Lower lobe of right lung (tissue), 2 donors: ENCODE measurements at regions not wholly inside any gene's neighbourhood (a gene's known extent, or its start where the extent isn't known, plus 50 kb on each side); places are given as distances from the start of the nearest gene placed in this dataset.

Source experiments
- ATAC-seq, 2 donors: fragments of 200-7000 bp; cut with Tn5 transposase; one replicate each; pipeline ENCODE4 v1.9.1; 2020 to 2022; ENCODE audit warnings: mild to moderate bottlenecking in 2 of 2, moderate library complexity in 2 of 2
- DNase-seq: peaks from one replicate; pipeline ENCODE4 v3.0.0-alpha.2; 2020
- H3K27ac ChIP-seq: fragments of 200-600 bp; one replicate; pipeline ENCODE4 v1.8.0; 2022
- H3K27me3 ChIP-seq: fragments of 200-600 bp; one replicate; pipeline ENCODE4 v1.8.0; 2022; ENCODE audit warnings: low read depth
- H3K36me3 ChIP-seq: fragments of 200-600 bp; one replicate; pipeline ENCODE4 v1.8.0; 2022; ENCODE audit warnings: mild to moderate bottlenecking
- H3K4me1 ChIP-seq: fragments of 200-600 bp; one replicate; pipeline ENCODE4 v1.8.0; 2022
- H3K4me3 ChIP-seq: fragments of 200-600 bp; one replicate; pipeline ENCODE4 v1.8.0; 2022; ENCODE audit warnings: mild to moderate bottlenecking
- H3K9me3 ChIP-seq: fragments of 200-600 bp; one replicate; pipeline ENCODE4 v1.8.0; 2022
- CTCF ChIP-seq: fragments of 200-600 bp; IDR thresholded peaks from one replicate; pipeline ENCODE4 v1.8.0; 2022; ENCODE audit warnings: antibody characterized with exemption, mild to moderate bottlenecking
- intact Hi-C: fragments of 100-400 bp; cut with DNase I; formaldehyde crosslinking; loops from one replicate; pipeline ENCODE4 v1.11.0; 2022
- donor health status: DM: no; HTN: yes; CAD: no; lungs with severe emphysema.

GRCh38 chr2:56082665-56083064, 101.1 kb upstream of the CCDC85A start:
- H3K9me3 ChIP-seq: no peaks in the 10 kb centered on the region
- no peaks in the 10 kb centered on the region for H3K27me3 ChIP-seq
- H3K36me3 ChIP-seq: no peaks in the 10 kb centered on the region
- DNase-seq (no peak), ATAC-seq (no peak)
- H3K27ac ChIP-seq: no peak overlapping the region
- TF ChIP-seq CTCF: no peak
- no peaks in the 10 kb centered on the region for H3K4me1 ChIP-seq
- no peak overlapping the region for H3K4me3 ChIP-seq
- intact Hi-C loops: no loop called here

DNA sequence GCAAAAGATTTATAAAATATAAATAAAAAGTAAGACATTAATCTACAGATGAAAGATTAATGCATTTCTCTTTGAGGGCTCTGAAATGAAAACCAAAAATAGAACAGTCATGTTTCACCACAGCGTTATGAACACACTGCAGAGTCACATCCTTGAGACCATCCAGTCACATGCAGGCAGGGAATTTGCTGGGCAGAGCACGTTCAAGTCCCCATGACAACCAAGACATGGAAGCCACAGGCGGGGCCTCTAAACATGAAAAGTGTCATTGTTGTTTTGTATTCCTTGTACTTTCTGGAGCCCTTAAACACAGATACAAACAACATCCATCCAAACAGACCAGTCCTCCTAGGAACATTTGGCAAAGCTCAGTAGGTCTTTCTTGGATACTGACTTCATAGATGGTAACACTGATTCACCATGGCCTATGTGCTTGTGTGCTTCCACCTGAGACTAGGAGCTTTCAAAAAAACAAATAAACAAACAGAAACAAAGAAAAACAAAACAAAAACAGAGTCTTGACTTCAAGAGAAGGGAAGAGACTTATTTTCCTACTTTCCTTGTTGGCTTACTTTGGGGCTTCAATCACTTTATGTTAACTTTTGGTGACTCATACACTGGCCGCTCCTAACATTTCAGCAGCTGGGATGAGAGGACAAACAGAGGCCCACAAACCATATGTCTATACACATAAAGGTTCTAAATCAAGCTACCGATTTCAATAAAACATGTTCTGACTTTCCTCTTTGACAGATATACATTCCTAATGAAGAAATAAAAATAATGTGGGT, 99.5 kb upstream of the CCDC85A start:
- intact Hi-C loops: no loop called here
- no peak for TF ChIP-seq CTCF
- no peaks in the 10 kb centered on the region for H3K9me3 ChIP-seq
- no peak overlapping the region for H3K27ac ChIP-seq
- H3K36me3 ChIP-seq: no peaks in the 10 kb centered on the region
- H3K4me3 ChIP-seq: no peak overlapping the region
- H3K27me3 ChIP-seq: no peaks in the 10 kb centered on the region
- ATAC-seq (no peak), DNase-seq (no peak)
- no peaks in the 10 kb centered on the region for H3K4me1 ChIP-seq

DNA sequence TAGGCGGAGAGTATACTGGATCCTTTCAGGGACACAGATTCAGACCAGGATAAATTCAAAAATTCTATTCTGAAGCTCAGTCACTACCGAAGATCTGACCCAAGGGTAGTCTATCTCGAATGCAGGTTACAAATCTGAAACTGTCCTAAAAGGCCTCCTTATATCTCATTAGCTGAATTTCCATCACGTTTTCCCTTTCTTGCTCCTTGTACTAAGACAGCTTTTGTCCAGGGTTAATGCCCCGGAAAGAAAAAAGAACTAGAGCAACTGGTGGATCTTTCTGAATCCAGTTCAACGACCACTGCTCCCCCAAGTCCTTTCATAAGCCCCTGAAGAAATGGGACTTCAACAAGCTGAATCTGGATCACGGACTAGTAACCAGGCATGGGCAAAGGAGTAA, 97.5 kb upstream of the CCDC85A start:
- Histone ChIP-seq H3K27ac (no peak overlapping the region), H3K9me3 (no peaks in the 10 kb centered on the region), H3K27me3 (no peaks in the 10 kb centered on the region), H3K4me3 (no peak overlapping the region), H3K36me3 (no peaks in the 10 kb centered on the region), H3K4me1 (no peaks in the 10 kb centered on the region)
- DNase-seq (no peak), ATAC-seq (no peak)
- TF ChIP-seq CTCF: no peak
- intact Hi-C loops: no loop called here

DNA sequence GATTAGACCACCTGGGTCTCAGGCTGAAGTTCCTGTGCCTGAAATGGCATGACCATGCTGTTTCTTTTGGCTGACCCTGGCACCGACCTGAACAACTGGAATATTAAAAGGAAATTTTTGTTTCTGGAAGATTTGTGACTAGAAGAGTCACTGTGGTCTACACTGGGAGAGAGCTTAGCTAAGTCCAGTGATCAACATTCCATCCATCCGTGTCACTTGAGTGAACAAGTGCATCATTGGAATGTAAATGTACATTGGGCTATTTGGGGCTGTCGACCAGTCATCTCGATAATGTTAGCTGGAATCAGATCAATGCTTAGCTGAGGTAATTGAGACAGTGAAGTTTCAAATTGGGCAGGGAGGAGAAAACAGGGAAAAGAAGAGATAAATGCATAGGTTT, 95.4 kb upstream of the CCDC85A start:
- H3K9me3 ChIP-seq: no peaks in the 10 kb centered on the region
- no peaks in the 10 kb centered on the region for H3K36me3 ChIP-seq
- DNase-seq: no peak
- H3K27me3 ChIP-seq: no peaks in the 10 kb centered on the region
- TF ChIP-seq CTCF: no peak
- intact Hi-C loops: no loop called here
- H3K4me1 ChIP-seq: no peaks in the 10 kb centered on the region
- no peak for ATAC-seq
- H3K4me3 ChIP-seq: no peak overlapping the region
- H3K27ac ChIP-seq: no peak overlapping the region

GRCh38 chr2:56089931-56090330, 93.9 kb upstream of the CCDC85A start:
- H3K9me3 ChIP-seq: no peaks in the 10 kb centered on the region
- H3K27ac ChIP-seq: no peak overlapping the region
- no peaks in the 10 kb centered on the region for H3K36me3 ChIP-seq
- H3K4me3 ChIP-seq: no peak overlapping the region
- intact Hi-C loops: no loop called here
- H3K4me1 ChIP-seq: no peaks in the 10 kb centered on the region
- no peak for TF ChIP-seq CTCF
- H3K27me3 ChIP-seq: no peaks in the 10 kb centered on the region
- DNase-seq (no peak), ATAC-seq (no peak)
